ENCODE measurements at regions not wholly inside any gene's neighbourhood (a gene's known extent, or its start where the extent isn't known, plus 50 kb on each side); places are given as distances from the start of the nearest gene placed in this dataset.

GRCh38 chrX:68923147-68923546 lies 94.3 kb downstream of the EFNB1 start:
- no peak overlapping the region for H3K9ac ChIP-seq (ENCODE audit: low read length in 3 of 3)
- FAIRE-seq: no peak
- no peaks in the 10 kb centered on the region for H3K4me1 ChIP-seq (ENCODE audit: control insufficient read depth in 2 of 3, insufficient read depth in 2 of 3, low read depth in 1 of 3, low read length in 3 of 3)
- intact Hi-C loops (cut with DNase I): no loop called here
- H3K27me3 ChIP-seq (ENCODE audit: control insufficient read depth, insufficient read depth, low read length): no peaks in the 10 kb centered on the region
- H3K36me3 ChIP-seq (ENCODE audit: control insufficient read depth in 2 of 3, insufficient read depth in 3 of 3, low read length in 3 of 3): no peaks in the 10 kb centered on the region
- no peak overlapping the region for H3K27ac ChIP-seq (ENCODE audit: low read depth in 2 of 2, low read length in 2 of 2)
- DNase-seq: no peak
- no peaks in the 10 kb centered on the region for H3K9me3 ChIP-seq (ENCODE audit: control insufficient read depth in 2 of 3, insufficient read depth in 1 of 3, low read length in 3 of 3)
- TF ChIP-seq CTCF (IDR thresholded peaks at IDR 0.05; ENCODE audit: borderline replicate concordance, extremely low read depth, insufficient read depth): no peak
- no peak overlapping the region for H3K4me3 ChIP-seq (ENCODE audit: low read length in 3 of 3)

- no peak for DNase-seq
- FAIRE-seq: no peak
These were observed 93.2 kb downstream of the EFNB1 start for GRCh38 chrX:68922013-68922412.

GRCh38 chrX:68920561-68920960 lies 91.7 kb downstream of the EFNB1 start:
- no peak for FAIRE-seq
- Histone ChIP-seq H3K9ac (ENCODE audit: low read length in 3 of 3) (no peak overlapping the region), H3K27ac (ENCODE audit: low read depth in 2 of 2, low read length in 2 of 2) (no peak overlapping the region), H3K36me3 (ENCODE audit: control insufficient read depth in 2 of 3, insufficient read depth in 3 of 3, low read length in 3 of 3) (no peaks in the 10 kb centered on the region), H3K27me3 (ENCODE audit: control insufficient read depth, insufficient read depth, low read length) (no peaks in the 10 kb centered on the region), H3K4me1 (ENCODE audit: control insufficient read depth in 2 of 3, insufficient read depth in 2 of 3, low read depth in 1 of 3, low read length in 3 of 3) (no peaks in the 10 kb centered on the region), H3K4me3 (ENCODE audit: low read length in 3 of 3) (no peak overlapping the region), H3K9me3 (ENCODE audit: control insufficient read depth in 2 of 3, insufficient read depth in 1 of 3, low read length in 3 of 3) (no peaks in the 10 kb centered on the region)
- TF ChIP-seq CTCF (IDR thresholded peaks at IDR 0.05; ENCODE audit: borderline replicate concordance, extremely low read depth, insufficient read depth): no peak
- peak in 1 of 5 donors; percentile 83 for DNase-seq
- intact Hi-C loops (cut with DNase I): no loop called here

More at GRCh38 chrX:68922013-68922412, 93.2 kb downstream of the EFNB1 start:
- Histone ChIP-seq H3K4me1 (ENCODE audit: control insufficient read depth in 2 of 3, insufficient read depth in 2 of 3, low read depth in 1 of 3, low read length in 3 of 3) (no peaks in the 10 kb centered on the region), H3K9ac (ENCODE audit: low read length in 3 of 3) (no peak overlapping the region), H3K27ac (ENCODE audit: low read depth in 2 of 2, low read length in 2 of 2) (no peak overlapping the region), H3K27me3 (ENCODE audit: control insufficient read depth, insufficient read depth, low read length) (no peaks in the 10 kb centered on the region), H3K36me3 (ENCODE audit: control insufficient read depth in 2 of 3, insufficient read depth in 3 of 3, low read length in 3 of 3) (no peaks in the 10 kb centered on the region), H3K9me3 (ENCODE audit: control insufficient read depth in 2 of 3, insufficient read depth in 1 of 3, low read length in 3 of 3) (no peaks in the 10 kb centered on the region), H3K4me3 (ENCODE audit: low read length in 3 of 3) (no peak overlapping the region)
- no peak for TF ChIP-seq CTCF (IDR thresholded peaks at IDR 0.05; ENCODE audit: borderline replicate concordance, extremely low read depth, insufficient read depth)
- intact Hi-C loops (cut with DNase I): no loop called here

GRCh38 chrX:68919707-68920106 lies 90.9 kb downstream of the EFNB1 start:
- no peaks in the 10 kb centered on the region for H3K36me3 ChIP-seq (ENCODE audit: control insufficient read depth in 2 of 3, insufficient read depth in 3 of 3, low read length in 3 of 3)
- no peak overlapping the region for H3K9ac ChIP-seq (ENCODE audit: low read length in 3 of 3)
- no peak for FAIRE-seq
- intact Hi-C loops (cut with DNase I): no loop called here
- no peak overlapping the region for H3K4me3 ChIP-seq (ENCODE audit: low read length in 3 of 3)
- H3K4me1 ChIP-seq (ENCODE audit: control insufficient read depth in 2 of 3, insufficient read depth in 2 of 3, low read depth in 1 of 3, low read length in 3 of 3): no peaks in the 10 kb centered on the region
- no peaks in the 10 kb centered on the region for H3K27me3 ChIP-seq (ENCODE audit: control insufficient read depth, insufficient read depth, low read length)
- H3K27ac ChIP-seq (ENCODE audit: low read depth in 2 of 2, low read length in 2 of 2): no peak overlapping the region
- DNase-seq: no peak
- no peak for TF ChIP-seq CTCF (IDR thresholded peaks at IDR 0.05; ENCODE audit: borderline replicate concordance, extremely low read depth, insufficient read depth)
- H3K9me3 ChIP-seq (ENCODE audit: control insufficient read depth in 2 of 3, insufficient read depth in 1 of 3, low read length in 3 of 3): no peaks in the 10 kb centered on the region
